Fibroblast of lung (primary cell): ENCODE measurements at regions not wholly inside any gene's neighbourhood (a gene's known extent, or its start where the extent isn't known, plus 50 kb on each side); places are given as distances from the start of the nearest gene placed in this dataset.

Experiments used
- CTCF ChIP-seq, 2 donors: IDR thresholded peaks in 1 of 2; conservative IDR thresholded peaks in 1 of 2; 1 replicate in 1 of 2; 2 replicates in 1 of 2; pipeline ENCODE4 v1.5.1; 2011 to 2012; ENCODE audit warnings: low read length in 2 of 2, control low read depth in 1 of 2, inconsistent platforms in 1 of 2, low read depth in 1 of 2, mild to moderate bottlenecking in 1 of 2
- EZH2 ChIP-seq: IDR thresholded peaks from 2 replicates; pipeline ENCODE4 v1.5.1; 2012; ENCODE audit warnings: low read length, control low read depth, mild to moderate bottlenecking; ENCODE audit errors: missing control alignments

DNA sequence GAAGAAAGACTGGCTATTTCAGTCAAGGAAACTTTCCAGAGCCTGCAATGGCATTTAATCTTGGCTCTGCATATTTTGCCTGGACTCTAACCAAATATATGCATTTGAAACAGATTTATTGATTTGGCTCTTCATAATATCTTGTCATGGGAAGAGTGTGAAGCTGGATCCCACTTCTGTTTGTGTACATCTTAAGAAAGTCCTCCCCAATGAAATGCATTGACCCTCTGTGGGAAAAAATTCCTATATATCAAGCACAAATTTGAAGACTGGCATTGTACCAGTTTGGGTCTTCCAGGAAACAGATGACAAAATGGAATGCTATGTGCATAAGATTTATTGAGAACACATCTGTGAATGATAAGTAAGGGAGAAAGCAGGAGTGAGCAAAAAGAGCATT is 897.3 kb upstream of the TENM3 start:
- TF ChIP-seq CTCF (conservative IDR thresholded peaks at IDR 0.05 in 1 of 2, IDR thresholded peaks at IDR 0.05 in 1 of 2; ENCODE audit: low read depth in 1 of 2, low read length in 2 of 2) = no peak
- TF ChIP-seq EZH2 = no peak
